Endothelial cell of umbilical vein (primary cell): ENCODE measurements at regions not wholly inside any gene's neighbourhood (a gene's known extent, or its start where the extent isn't known, plus 50 kb on each side); places are given as distances from the start of the nearest gene placed in this dataset.

Experiments used
- BruUV-seq: library from RNA; stranded (reverse); fragments of 400-500 nt; replicated peaks from 2 replicates; lab custom pipeline; 2021; lab: Mats Ljungman, UMichigan
- CTCF ChIA-PET: fragments of 300-600, 350-600 bp; sonication (Branson Sonifier 250); formaldehyde crosslinking; loops from one replicate; lab custom pipeline; 2021; ENCODE audit warnings: antibody characterized with exemption, inconsistent platforms; lab: Charles Lee
- POLR2A ChIA-PET: fragments of 300-600, 350-600 bp; sonication (Branson Sonifier 250); formaldehyde crosslinking; loops from one replicate; lab custom pipeline; 2021; ENCODE audit warnings: antibody characterized with exemption, inconsistent platforms; lab: Charles Lee
- DNase-seq: peaks from one replicate; pipeline ENCODE4 v3.0.0-alpha.2; 2011; ENCODE audit warnings: low read depth, low spot score
- FAIRE-seq: peaks from 2 replicates; lab custom pipeline; 2011; peaks lifted over from hg19 to GRCh38; lab: Jason Lieb, UNC
- H2AFZ ChIP-seq: 2 replicates; pipeline ENCODE4 v1.6.0; 2012; ENCODE audit warnings: low read depth, low read length, control low read depth, inconsistent platforms
- H3K27ac ChIP-seq: 2 replicates; pipeline ENCODE4 v1.5.1; 2011; ENCODE audit warnings: low read depth, mild to moderate bottlenecking, control low read depth, low read length, moderate library complexity; ENCODE audit not compliant: insufficient read depth
- H3K27me3 ChIP-seq, 2 experiments: 2 replicates each; pipeline versions ENCODE4 v1.6.0 to v1.6.1; 2011; ENCODE audit warnings: low read length in 2 of 2, mixed read lengths in 1 of 2; ENCODE audit not compliant: control insufficient read depth in 2 of 2, insufficient read depth in 2 of 2
- H3K36me3 ChIP-seq, 2 experiments: 2 replicates in 1 of 2; 3 replicates in 1 of 2; pipeline ENCODE4 v1.5.1; 2011; ENCODE audit warnings: low read length in 2 of 2, mild to moderate bottlenecking in 1 of 2, moderate library complexity in 1 of 2; ENCODE audit not compliant: control insufficient read depth in 2 of 2, insufficient read depth in 2 of 2; ENCODE audit errors: extremely low read depth in 1 of 2
- H3K4me1 ChIP-seq: 3 replicates; pipeline ENCODE4 v1.5.1; 2011; ENCODE audit warnings: mild to moderate bottlenecking, low read length; ENCODE audit not compliant: control insufficient read depth, insufficient read depth; ENCODE audit errors: extremely low read depth
- H3K4me2 ChIP-seq: 2 replicates; pipeline ENCODE4 v1.6.1; 2011; ENCODE audit warnings: low read length, control low read depth, mixed read lengths; ENCODE audit not compliant: insufficient read depth
- H3K4me3 ChIP-seq, 3 experiments: fragments of 200-600 bp in 1 of 3; sonication (generic), shearing (Covaris generic) in 1 of 3; replicated peaks in 1 of 3; 2 replicates each; pipeline ENCODE4 v1.5.1; 2011 to 2016; ENCODE audit warnings: control low read depth in 3 of 3, low read length in 3 of 3, mild to moderate bottlenecking in 2 of 3, inconsistent platforms in 1 of 3, low read depth in 1 of 3, moderate library complexity in 1 of 3; ENCODE audit not compliant: insufficient read depth in 1 of 3
- H3K79me2 ChIP-seq: 2 replicates; pipeline ENCODE4 v1.6.0; 2012; ENCODE audit warnings: low read length, inconsistent platforms; ENCODE audit not compliant: control insufficient read depth, insufficient read depth
- H3K9ac ChIP-seq: replicated peaks from 2 replicates; pipeline ENCODE3; 2011; ENCODE audit warnings: low read length, control low read depth; ENCODE audit not compliant: insufficient read depth; ENCODE audit errors: extremely low read depth
- H3K9me1 ChIP-seq: replicated peaks from 3 replicates; pipeline ENCODE4 v1.6.0; 2011; ENCODE audit warnings: mild to moderate bottlenecking, low read length; ENCODE audit not compliant: control insufficient read depth, insufficient read depth; ENCODE audit errors: extremely low read depth
- H3K9me3 ChIP-seq: replicated peaks from 2 replicates; pipeline ENCODE4 v1.5.1; 2012; ENCODE audit warnings: low read length, inconsistent platforms; ENCODE audit not compliant: control insufficient read depth, insufficient read depth
- H4K20me1 ChIP-seq: replicated peaks from 2 replicates; pipeline ENCODE3; 2011; ENCODE audit warnings: mild to moderate bottlenecking, low read length; ENCODE audit not compliant: control insufficient read depth, insufficient read depth; ENCODE audit errors: extremely low read depth
- CTCF ChIP-seq, 2 donors: IDR thresholded peaks; 1 replicate in 1 of 2; 2 replicates in 1 of 2; pipeline ENCODE4 v1.5.1; 2011; ENCODE audit warnings: low read length in 2 of 2, mild to moderate bottlenecking in 2 of 2, moderate library complexity in 2 of 2, control low read depth in 1 of 2, inconsistent platforms in 1 of 2, low read depth in 1 of 2; ENCODE audit not compliant: insufficient read depth in 1 of 2; ENCODE audit errors: extremely low read depth in 1 of 2
- EZH2 ChIP-seq: IDR thresholded peaks from 2 replicates; pipeline ENCODE4 v1.6.1; 2012; ENCODE audit warnings: borderline replicate concordance, low read depth, mild to moderate bottlenecking, moderate library complexity, low read length, inconsistent platforms; ENCODE audit not compliant: severe bottlenecking
- FOS ChIP-seq: IDR thresholded peaks from 2 replicates; pipeline ENCODE4 v1.6.1; 2011; ENCODE audit warnings: mild to moderate bottlenecking, low read length, moderate library complexity, borderline replicate concordance; ENCODE audit not compliant: insufficient read depth
- GATA2 ChIP-seq: IDR thresholded peaks from 2 replicates; pipeline ENCODE4 v1.7.0; 2011; ENCODE audit warnings: low read depth, mild to moderate bottlenecking, moderate library complexity, mixed read lengths, low read length; ENCODE audit not compliant: insufficient read length, insufficient read depth
- JUN ChIP-seq: IDR thresholded peaks from 2 replicates; pipeline ENCODE4 v1.6.1; 2011; ENCODE audit warnings: borderline replicate concordance, low read depth; ENCODE audit not compliant: insufficient read length, insufficient read depth
- MAX ChIP-seq: IDR thresholded peaks from 2 replicates; pipeline ENCODE4 v1.6.1; 2011; ENCODE audit not compliant: insufficient read depth, insufficient read length
- MYC ChIP-seq: IDR thresholded peaks from one replicate; pipeline ENCODE4 v1.6.1; 2011; ENCODE audit warnings: mild to moderate bottlenecking, low read depth, low read length
- POLR2A ChIP-seq: IDR thresholded peaks from 2 replicates; pipeline ENCODE4 v1.6.1; 2012; ENCODE audit warnings: low read depth, mild to moderate bottlenecking, control low read depth, low read length
- POLR2AphosphoS5 ChIP-seq: IDR thresholded peaks from 2 replicates; pipeline ENCODE4 v1.6.1; 2012; ENCODE audit warnings: low read depth, mild to moderate bottlenecking, control low read depth, low read length, moderate library complexity; ENCODE audit not compliant: insufficient read depth
- dilution Hi-C: fragments of 300-500 bp; cut with MboI; formaldehyde crosslinking; loops from one replicate; pipeline ENCODE4 v1.15.0; 2019; ENCODE audit warnings: low sequenced_read_pairs; ENCODE audit not compliant: extremely low pct_ligation_motif_present
- intact Hi-C: fragments of 100-400 bp; cut with micrococcal nuclease; formaldehyde crosslinking; loops from one replicate; pipeline ENCODE4 v1.10.0; 2022

- Histone ChIP-seq H3K9ac (no peak overlapping the region), H3K4me1 (no peaks in the 10 kb centered on the region), H3K27ac (no peak overlapping the region), H2AFZ (no peak overlapping the region), H3K9me3 (peaks cover 4% of the 10 kb centered on the region), H3K4me2 (no peak overlapping the region), H3K9me1 (no peaks in the 10 kb centered on the region), H3K27me3 (no peaks in the 10 kb centered on the region), H3K4me3 (no peak overlapping the region), H3K36me3 (no peaks in the 10 kb centered on the region), H4K20me1 (no peaks in the 10 kb centered on the region), H3K79me2 (no peaks in the 10 kb centered on the region)
- TF ChIP-seq JUN, result no peak
- no peak for TF ChIP-seq CTCF (IDR thresholded peaks at IDR 0.05; ENCODE audit: extremely low read depth in 1 of 2, insufficient read depth in 1 of 2, low read depth in 1 of 2, low read length in 2 of 2)
- TF ChIP-seq POLR2AphosphoS5, result no peak
- no peak for TF ChIP-seq POLR2A
- TF ChIP-seq GATA2, result no peak
- TF ChIP-seq EZH2, result no peak
- TF ChIP-seq MYC, result no peak
- no peak for TF ChIP-seq MAX
- TF ChIP-seq FOS, result no peak
- FAIRE-seq, result no peak
- dilution Hi-C loops, result no loop called here
- CTCF ChIA-PET, result no interaction called here
- intact Hi-C loops, result no loop called here
- POLR2A ChIA-PET, result no interaction called here
- BruUV-seq, result no TSS peak
- no peak for DNase-seq
Measured at GRCh38 chr5:2849429-2849828, 98.0 kb upstream of the IRX2 start.
